ENCODE measurements at regions not wholly inside any gene's neighbourhood (a gene's known extent, or its start where the extent isn't known, plus 50 kb on each side); places are given as distances from the start of the nearest gene placed in this dataset.

DNA sequence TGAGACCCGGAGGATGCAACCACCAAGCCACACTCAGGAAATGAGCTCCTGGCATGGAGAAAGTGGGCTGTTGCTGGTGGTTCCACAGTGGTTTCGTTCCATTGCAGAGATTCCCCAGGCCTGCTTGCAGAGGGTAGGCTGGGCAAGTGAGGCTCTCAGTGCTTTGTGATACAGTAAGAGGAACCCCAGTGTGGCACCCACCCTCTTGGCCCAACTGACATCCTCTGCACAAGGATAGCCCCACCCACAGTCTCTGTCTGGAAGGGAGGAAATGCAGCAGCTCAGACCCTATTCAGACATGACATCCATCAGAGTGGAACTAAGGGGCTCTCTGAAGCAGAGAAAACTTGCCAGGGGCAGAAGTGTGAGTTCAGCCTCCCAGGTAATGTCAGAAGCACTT is 69.6 kb upstream of the FSTL4 start:
- DNase-seq, result no peak

DNA sequence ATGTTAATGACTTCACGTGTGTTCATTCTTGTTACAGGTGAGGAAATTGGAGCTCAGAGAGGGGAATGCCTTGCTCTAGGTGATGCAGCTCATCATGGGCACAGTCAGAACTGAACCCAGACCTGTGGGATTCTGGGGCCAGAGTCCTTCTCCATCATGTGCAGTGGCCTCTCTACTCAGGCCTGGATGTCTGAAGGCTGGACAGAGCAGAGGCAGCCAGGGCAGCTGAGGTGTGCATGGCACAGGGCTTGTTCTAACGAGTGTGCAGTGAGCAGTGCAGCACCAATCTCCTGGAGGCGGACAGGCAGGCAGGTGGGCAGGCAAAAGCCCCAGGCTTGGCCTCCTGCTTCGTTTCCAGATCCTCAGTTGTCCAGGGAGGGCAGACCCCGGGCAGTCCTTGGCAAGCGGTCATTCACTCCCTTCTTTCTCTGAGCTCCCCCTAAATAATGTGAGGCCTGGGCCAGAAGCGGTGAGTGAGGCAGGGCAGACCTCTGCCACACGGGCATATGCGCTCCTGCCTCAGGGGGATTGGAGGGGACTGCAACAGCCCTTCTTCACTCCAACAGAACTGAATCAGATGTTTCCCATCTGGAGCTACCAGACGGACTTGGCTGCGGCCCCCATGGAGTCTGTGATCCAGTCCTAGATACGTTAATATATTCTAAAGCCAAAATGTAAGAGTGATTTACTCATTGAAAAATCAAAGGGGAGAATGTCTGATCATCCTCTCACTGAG is 68.7 kb upstream of the FSTL4 start:
- DNase-seq, result no peak

DNA sequence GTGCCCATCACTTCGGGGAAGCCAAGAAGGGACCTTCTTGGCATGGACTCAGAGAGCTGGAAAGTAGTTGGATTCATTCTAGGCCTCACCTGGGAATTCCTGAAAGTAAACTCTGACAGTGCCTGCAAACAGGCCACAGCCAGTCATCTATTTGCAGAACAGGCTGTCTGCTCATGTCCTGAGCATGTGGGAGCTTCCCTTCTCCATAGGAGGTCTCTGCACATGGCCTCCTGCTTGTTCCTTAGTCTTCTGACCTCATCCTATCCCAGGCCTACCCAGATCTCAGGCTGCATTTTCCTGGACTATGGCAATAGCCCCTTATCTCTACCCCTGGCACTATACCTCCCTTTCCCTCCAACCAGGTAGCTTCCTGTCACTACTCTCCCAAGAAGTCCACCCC is 67.2 kb upstream of the FSTL4 start:
- no peak for DNase-seq

DNA sequence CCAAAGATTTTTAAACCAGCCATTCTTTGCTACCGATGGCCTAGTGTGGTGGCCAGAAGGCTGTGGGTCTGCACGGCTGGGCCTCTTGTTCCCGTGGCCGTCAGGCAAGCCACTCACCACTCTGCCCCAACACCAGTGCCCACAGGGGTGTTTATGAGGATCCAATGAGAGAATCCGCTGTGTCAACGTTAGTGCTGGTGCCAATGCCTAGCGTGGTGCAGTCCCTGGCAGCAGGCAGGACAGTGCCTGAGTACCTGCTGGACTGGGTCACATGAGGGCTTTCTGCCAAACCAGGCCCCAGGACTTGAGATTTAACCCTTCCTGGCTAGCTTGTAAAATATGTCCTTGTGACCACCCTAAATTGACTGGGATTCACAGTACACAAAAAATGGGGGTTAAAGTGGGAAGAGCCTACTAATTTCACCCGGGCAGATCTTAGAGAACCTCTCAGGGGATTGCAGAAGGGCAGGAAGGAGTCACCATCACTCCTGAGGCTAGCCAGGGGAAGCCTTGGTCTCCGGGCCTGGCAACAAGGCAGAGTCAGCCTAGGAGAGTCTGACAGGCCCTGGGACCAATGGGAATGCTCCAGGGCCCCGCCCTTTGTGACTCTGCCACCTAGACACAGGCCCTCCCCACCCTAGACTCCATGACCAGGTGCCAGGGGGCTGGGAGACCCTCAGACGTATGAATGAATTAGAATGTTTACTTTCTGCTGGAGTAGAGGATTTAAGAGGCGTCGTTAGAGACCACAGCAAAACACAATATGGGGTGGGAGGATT is 63.2 kb upstream of the FSTL4 start:
- DNase-seq, result no peak

DNA sequence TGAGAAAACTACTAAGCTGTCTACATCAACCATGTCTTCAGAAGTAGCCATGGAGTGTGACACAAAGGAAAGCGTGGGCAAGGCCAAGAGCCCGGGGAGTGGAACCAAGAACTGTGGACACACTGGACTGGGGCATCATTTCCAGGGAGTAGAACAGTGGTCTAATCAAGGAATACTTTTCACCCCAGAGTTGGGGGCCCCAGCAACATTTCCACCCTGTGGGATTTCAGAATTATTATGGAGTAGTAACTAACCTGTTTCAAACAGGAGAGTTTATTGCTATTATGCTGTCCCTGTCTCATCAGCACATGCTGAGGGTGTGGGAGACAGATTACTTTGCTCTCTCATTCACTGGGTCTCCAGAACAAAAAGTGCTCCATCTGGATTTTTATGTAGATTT is 58.0 kb upstream of the FSTL4 start:
- DNase-seq, result no peak

DNA sequence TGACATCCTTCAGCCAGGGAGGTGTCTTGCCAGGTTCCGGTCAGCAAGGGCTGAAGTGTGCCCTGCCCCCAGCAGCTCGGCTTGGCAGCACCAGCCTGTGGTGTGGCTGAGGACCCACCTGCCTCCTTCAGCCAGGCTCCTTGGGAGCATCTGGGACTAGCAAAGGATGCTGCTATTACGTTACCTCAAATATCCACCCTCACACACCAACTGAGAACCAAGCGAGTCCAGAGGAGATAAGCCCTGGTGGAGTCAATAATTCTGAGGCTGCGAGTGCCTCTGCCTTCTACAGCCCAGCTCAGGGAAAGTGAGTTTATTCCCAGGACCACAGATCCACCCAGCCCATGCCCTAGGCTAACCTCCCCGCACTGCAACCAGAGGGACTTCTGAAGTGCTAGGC is 57.1 kb upstream of the FSTL4 start:
- DNase-seq, result no peak

DNA sequence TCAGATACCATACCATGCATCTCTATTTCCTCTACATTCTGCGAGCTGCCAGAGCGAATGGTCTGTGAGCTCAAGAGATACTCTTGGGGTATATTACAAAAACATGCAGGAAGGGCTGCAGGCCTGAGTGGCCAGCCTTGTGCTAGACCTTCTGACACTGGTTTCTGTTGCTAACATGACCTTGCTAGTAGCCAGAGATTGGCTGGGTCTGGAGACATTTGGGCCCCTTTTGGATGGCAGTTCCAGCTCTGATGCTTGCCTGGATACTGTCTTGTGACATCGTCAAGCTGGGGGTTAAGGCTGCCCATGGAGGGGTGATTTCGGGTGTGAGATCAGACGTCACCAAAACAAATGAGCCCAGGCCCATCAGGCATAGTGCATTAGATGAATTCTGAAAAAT is 56.1 kb upstream of the FSTL4 start:
- DNase-seq, result no peak

DNA sequence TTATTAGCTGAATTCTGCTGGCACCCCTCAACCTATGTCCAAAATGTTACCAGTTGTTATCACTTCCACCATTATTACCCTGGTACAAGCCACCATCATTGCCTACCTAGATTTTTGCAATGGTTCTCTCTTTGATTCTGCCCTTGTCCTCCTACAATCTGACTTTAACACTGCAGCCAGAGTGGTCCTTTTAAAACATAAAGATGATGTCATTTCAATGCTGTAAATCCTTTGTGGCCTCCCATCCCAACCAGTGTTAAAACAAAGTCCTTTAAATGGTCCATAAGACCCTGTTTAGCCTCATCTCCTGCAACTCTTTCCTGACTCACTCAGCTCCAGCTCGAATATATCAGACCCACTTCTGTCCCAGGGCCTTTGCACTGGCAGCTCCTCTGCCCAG is 54.9 kb upstream of the FSTL4 start:
- no peak for DNase-seq

DNA sequence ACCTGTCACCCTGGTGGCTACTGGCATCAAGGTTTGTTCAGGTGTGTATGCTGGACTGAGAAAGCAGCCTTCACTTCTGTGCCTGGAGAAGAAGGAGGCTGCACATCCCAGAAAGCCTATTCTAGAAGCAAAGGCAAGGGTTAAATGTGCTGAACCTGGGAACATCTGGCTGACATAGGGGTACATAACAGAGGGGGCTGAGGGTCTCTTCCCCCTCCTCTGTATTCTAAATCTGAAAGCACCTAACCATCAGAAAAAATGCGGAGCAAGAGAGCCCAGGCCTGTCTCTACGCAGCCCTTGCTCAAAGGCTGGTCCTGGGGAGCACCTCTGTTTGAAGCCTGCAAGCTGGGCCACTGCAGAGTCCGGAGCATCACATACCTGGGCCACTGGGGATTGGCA is 53.2 kb upstream of the FSTL4 start:
- no peak for DNase-seq

DNA sequence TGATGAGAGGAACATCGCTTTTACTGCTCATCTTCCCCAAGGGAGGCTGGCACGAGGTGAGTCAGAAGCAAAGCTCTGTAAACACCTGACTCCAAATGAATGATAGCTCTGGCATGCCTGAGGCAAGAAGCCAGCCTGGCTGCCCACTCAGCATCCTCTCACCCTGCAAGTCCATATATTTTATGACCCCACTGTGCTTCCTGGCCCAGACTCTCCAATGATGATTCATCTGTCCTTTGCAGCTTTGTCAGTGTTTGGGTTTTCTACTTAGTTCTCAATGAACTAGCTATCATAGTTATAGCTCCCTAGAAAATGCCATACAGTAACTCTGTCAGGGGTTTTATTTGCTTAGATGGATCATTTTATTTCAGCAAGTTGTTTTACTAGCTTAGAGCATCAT is 52.1 kb upstream of the FSTL4 start:
- DNase-seq, result peak in 2 of 3 experiments; percentile 28 to 36

DNA sequence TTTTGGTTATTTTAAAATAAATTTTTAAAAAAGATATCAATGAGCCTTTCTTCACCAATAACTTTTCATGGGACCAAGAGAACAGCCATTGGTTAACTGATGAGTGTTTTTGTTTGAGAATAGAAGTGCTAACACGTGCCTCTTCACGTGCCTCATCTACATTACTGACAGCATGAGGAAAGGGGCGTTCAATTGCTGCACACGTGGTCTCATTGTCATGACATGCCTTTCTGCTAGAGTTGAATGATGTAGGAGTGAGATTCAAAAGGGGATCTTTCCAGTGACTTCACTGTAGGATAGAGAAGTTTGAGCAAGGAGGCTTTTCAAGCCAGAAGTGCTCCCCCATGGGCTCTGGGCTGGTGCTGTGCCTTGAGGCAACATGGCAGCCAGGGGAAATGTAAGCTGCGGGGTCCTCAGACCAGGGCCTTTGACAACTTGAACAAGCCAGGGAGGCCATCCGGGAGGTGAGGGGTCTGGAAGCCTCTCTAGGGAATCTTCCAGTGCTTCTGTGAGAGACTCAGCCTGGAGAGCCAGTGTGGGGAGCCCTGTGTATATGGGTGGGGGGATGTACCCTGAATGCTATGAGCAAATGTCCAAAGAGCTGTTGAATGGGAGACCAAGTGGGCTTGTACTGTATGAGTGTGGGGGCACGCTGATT is 51.2 kb upstream of the FSTL4 start:
- no peak for DNase-seq

DNA sequence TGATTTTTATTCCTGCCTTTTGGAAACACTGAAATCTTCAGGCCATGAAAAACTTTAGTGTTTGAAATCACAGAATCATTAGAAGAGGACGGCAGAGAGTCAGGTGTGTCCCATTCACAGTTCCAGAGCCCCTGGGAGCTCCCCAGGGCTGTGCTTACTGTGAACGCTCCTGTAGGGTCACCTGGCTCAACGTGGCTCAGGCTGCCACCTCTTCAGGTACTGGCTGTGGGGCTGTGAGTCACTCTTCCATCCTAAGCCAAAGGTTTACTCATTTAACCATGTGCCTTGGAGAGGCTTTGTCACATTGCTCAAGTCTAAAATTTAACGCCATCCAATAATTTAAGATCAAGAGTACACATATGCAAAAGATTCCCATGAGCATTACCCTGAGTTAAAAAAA is 50.2 kb upstream of the FSTL4 start:
- DNase-seq, result no peak
